SK-N-SH treated with all-trans-retinoic acid at 6 μM for 48 hours (cell line): ENCODE measurements at regions not wholly inside any gene's neighbourhood (a gene's known extent, or its start where the extent isn't known, plus 50 kb on each side); places are given as distances from the start of the nearest gene placed in this dataset.

Experiments
- CSDC2 ChIP-seq: fragments of 250-450 bp; sonication (Bioruptor Pico); IDR thresholded peaks from 2 replicates; pipeline ENCODE4 v1.5.0; 2020; ENCODE audit warnings: mild to moderate bottlenecking, moderate library complexity
- ESRRG ChIP-seq: fragments of 250-450 bp; sonication (Bioruptor Pico); IDR thresholded peaks from 2 replicates; pipeline ENCODE4 v1.6.1; 2021; ENCODE audit warnings: mild to moderate bottlenecking
- ISL1 ChIP-seq: fragments of 250-450 bp; sonication (Bioruptor Pico); IDR thresholded peaks from 2 replicates; pipeline ENCODE4 v2.1.2; 2022; ENCODE audit warnings: mild to moderate bottlenecking, moderate library complexity
- PPARA ChIP-seq: fragments of 250-450 bp; sonication (Bioruptor Pico); IDR thresholded peaks from 2 replicates; pipeline ENCODE4 v1.5.0; 2020; ENCODE audit warnings: mild to moderate bottlenecking, borderline replicate concordance
- SNAI2 ChIP-seq: fragments of 250-450 bp; sonication (Bioruptor Pico); IDR thresholded peaks from 2 replicates; pipeline ENCODE4 v1.5.0; 2020; ENCODE audit warnings: mild to moderate bottlenecking, moderate library complexity
- TCF4 ChIP-seq: fragments of 250-450 bp; sonication (Bioruptor Pico); IDR thresholded peaks from 2 replicates; pipeline ENCODE4 v1.8.0; 2021; ENCODE audit warnings: mild to moderate bottlenecking, moderate library complexity, borderline replicate concordance
- ZC3H10 ChIP-seq: fragments of 250-450 bp; sonication (Bioruptor Pico); IDR thresholded peaks from 2 replicates; pipeline ENCODE4 v1.5.1; 2021; ENCODE audit warnings: mild to moderate bottlenecking, moderate library complexity
- ZFP30 ChIP-seq: fragments of 450-650 bp; formaldehyde crosslinking; IDR thresholded peaks from 2 replicates; pipeline ENCODE4 v1.5.0; 2022; ENCODE audit warnings: mild to moderate bottlenecking, moderate library complexity
- ZNF70 ChIP-seq: fragments of 450-650 bp; formaldehyde crosslinking; IDR thresholded peaks from 2 replicates; pipeline ENCODE4 v1.5.0; 2020; ENCODE audit warnings: mild to moderate bottlenecking, moderate library complexity

DNA sequence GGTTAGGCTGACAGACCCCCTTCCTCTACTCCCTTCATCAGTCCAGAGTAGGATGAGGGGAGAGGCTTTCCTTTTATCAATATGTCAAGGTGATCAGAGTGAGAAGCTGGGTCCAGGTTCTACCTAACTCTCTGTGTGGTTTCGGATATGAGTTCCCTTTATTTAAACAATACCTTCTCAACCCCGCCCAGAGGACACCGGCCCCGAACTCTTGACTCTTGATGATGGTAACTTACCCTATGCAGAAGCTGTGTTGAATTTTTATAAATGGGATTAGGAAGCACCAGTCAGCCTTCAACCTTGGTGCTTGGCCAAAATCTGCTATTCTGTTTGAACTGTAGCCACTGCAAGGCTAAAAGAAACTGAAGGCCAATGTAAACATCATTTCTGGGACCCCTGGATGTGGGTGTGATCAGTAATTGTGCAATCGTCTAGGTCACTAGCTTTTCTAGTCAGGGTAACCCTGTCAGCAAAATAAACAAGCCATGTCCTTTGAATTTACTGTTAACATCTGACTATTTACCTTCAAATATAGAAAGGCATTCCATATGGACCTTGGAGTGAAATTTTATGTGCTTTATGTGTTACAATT is 398.3 kb downstream of the SEC16B start:
- TF ChIP-seq ZFP30 (CRISPR knock-in tag) (no peak), ISL1 (no peak), CSDC2 (CRISPR knock-in tag) (no peak), ZNF70 (CRISPR knock-in tag) (no peak), ZC3H10 (no peak), ESRRG (no peak), SNAI2 (CRISPR knock-in tag) (no peak), PPARA (CRISPR knock-in tag) (no peak), TCF4 (CRISPR knock-in tag) (no peak)
